K562 (cell line): ENCODE measurements at regions not wholly inside any gene's neighbourhood (a gene's known extent, or its start where the extent isn't known, plus 50 kb on each side); places are given as distances from the start of the nearest gene placed in this dataset.
A peak's percentile ranks its signal among the peaks of the same experiment; 100 is the strongest.
"Not testable (repeated sequence)": the region's sequence is repeated elsewhere in the genome, so short reads cannot be mapped to it uniquely, and the experiment has no call there.

Experiments used
- ATAC-seq: fragments of 200-7000 bp; cut with Tn5 transposase; 3 replicates; pipeline ENCODE4 v1.9.1; 2020; ENCODE audit warnings: moderate library complexity
- BruUV-seq: library from RNA; stranded (reverse); fragments of 400-500 nt; replicated peaks from 2 replicates; lab custom pipeline; 2021; lab: Mats Ljungman, UMichigan
- CTCF ChIA-PET: fragments of 300-600 bp; formaldehyde crosslinking; extraction: SDS; loops from one replicate; lab custom pipeline; 2021; ENCODE audit warnings: low intra/inter-chr PET ratio; lab: Yijun Ruan, JAX
- POLR2A ChIA-PET: fragments of 300-600, 350-650 bp; sonication (Branson Sonifier 250); formaldehyde crosslinking; extraction: SDS; loops from one replicate; lab custom pipeline; 2021; ENCODE audit warnings: antibody characterized with exemption, inconsistent platforms; lab: Yijun Ruan, JAX
- DNase-seq, 4 experiments: peaks; one replicate each; pipeline versions ENCODE4 v3.0.0 to v3.0.0-alpha.2; 2011 to 2018; ENCODE audit warnings: low spot score in 3 of 4, mixed read lengths in 3 of 4; ENCODE audit errors: extremely low read depth in 1 of 4
- FAIRE-seq: peaks from 2 replicates; lab custom pipeline; 2011; peaks lifted over from hg19 to GRCh38; lab: Jason Lieb, UNC
- H2AFZ ChIP-seq: 2 replicates; pipeline ENCODE4 v1.6.0; 2011; ENCODE audit warnings: low read depth, low read length, control low read depth, inconsistent platforms
- H3K27ac ChIP-seq: fragments of 200-600 bp; 3 replicates; pipeline ENCODE4 v1.8.0; 2011; ENCODE audit warnings: low read depth, mild to moderate bottlenecking, control low read depth, inconsistent platforms, low read length, moderate library complexity, mixed read lengths; ENCODE audit errors: extremely low read depth
- H3K27me3 ChIP-seq, 2 experiments: fragments of 300-600 bp in 1 of 2; 2 replicates in 1 of 2; 3 replicates in 1 of 2; pipeline versions ENCODE4 v1.6.0 to v1.8.0; 2011; ENCODE audit warnings: inconsistent platforms in 2 of 2, low read length in 2 of 2, mild to moderate bottlenecking in 1 of 2, mixed read lengths in 1 of 2, moderate library complexity in 1 of 2; ENCODE audit not compliant: control insufficient read depth in 2 of 2, insufficient read depth in 2 of 2
- H3K36me3 ChIP-seq: fragments of 300-600 bp; 3 replicates; pipeline ENCODE4 v1.8.0; 2011; ENCODE audit warnings: mild to moderate bottlenecking, low read length, inconsistent platforms; ENCODE audit not compliant: control insufficient read depth, insufficient read depth
- H3K4me1 ChIP-seq, 2 experiments: fragments of 200-600 bp in 1 of 2; replicated peaks in 1 of 2; 2 replicates in 1 of 2; 3 replicates in 1 of 2; pipeline versions ENCODE4 v1.5.1 to v1.8.0; 2011; ENCODE audit warnings: inconsistent platforms in 2 of 2, low read length in 2 of 2, mild to moderate bottlenecking in 1 of 2, mixed read lengths in 1 of 2, moderate library complexity in 1 of 2; ENCODE audit not compliant: control insufficient read depth in 2 of 2, insufficient read depth in 2 of 2
- H3K4me2 ChIP-seq: 2 replicates; pipeline ENCODE4 v1.6.1; 2011; ENCODE audit warnings: low read length, control low read depth, inconsistent platforms, mixed read lengths; ENCODE audit not compliant: insufficient read depth
- H3K4me3 ChIP-seq: fragments of 200-600 bp; sonication (generic), shearing (Covaris generic); 2 replicates; pipeline ENCODE4 v1.5.1; 2016; ENCODE audit warnings: control low read depth, inconsistent platforms
- H3K79me2 ChIP-seq: fragments of 200-600 bp; 3 replicates; pipeline ENCODE4 v1.8.0; 2011; ENCODE audit warnings: low read length, inconsistent platforms; ENCODE audit not compliant: control insufficient read depth, insufficient read depth
- H3K9ac ChIP-seq, 2 experiments: 2 replicates each; pipeline versions ENCODE4 v1.6.0 to v1.6.1; 2011; ENCODE audit warnings: low read depth in 2 of 2, low read length in 2 of 2, control low read depth in 1 of 2, inconsistent platforms in 1 of 2, mild to moderate bottlenecking in 1 of 2, mixed read lengths in 1 of 2; ENCODE audit not compliant: insufficient read depth in 1 of 2
- H3K9me1 ChIP-seq: one replicate; pipeline ENCODE4 v1.6.0; 2011; ENCODE audit warnings: inconsistent platforms, mild to moderate bottlenecking, low read length, moderate library complexity; ENCODE audit not compliant: control insufficient read depth, insufficient read depth
- H3K9me3 ChIP-seq: replicated peaks from 2 replicates; pipeline ENCODE4 v1.5.1; 2011; ENCODE audit warnings: low read depth, low read length, inconsistent platforms; ENCODE audit not compliant: control insufficient read depth, insufficient read depth
- H4K20me1 ChIP-seq: replicated peaks from 2 replicates; pipeline ENCODE4 v1.6.1; 2011; ENCODE audit warnings: low read length, inconsistent platforms, mixed read lengths; ENCODE audit not compliant: control insufficient read depth, insufficient read depth
- C11orf30 ChIP-seq: fragments of 450-650 bp; IDR thresholded peaks from 2 replicates; pipeline ENCODE4 v1.6.1; 2016; ENCODE audit warnings: low read depth, mild to moderate bottlenecking
- EHMT2 ChIP-seq: fragments of 450-650 bp; IDR thresholded peaks from 2 replicates; pipeline ENCODE4 v1.6.1; 2018; ENCODE audit warnings: antibody characterized with exemption
- FOXJ3 ChIP-seq: sonication (generic); formaldehyde crosslinking; IDR thresholded peaks from 2 replicates; pipeline ENCODE4 v1.4.0; 2020; ENCODE audit warnings: mild to moderate bottlenecking, missing genetic modification reagents
- MAFF ChIP-seq: IDR thresholded peaks from 2 replicates; pipeline ENCODE4 v1.6.1; 2012; ENCODE audit warnings: low read length, improper control_type of control experiment
- MAFK ChIP-seq: IDR thresholded peaks from 2 replicates; pipeline ENCODE4 v1.6.1; 2011; ENCODE audit warnings: low read length, improper control_type of control experiment
- ZNF316 ChIP-seq: fragments of 450-650 bp; IDR thresholded peaks from 2 replicates; pipeline ENCODE4 v1.6.1; 2016
- WGBS: fragments of 100-300 bp; shearing (Covaris generic); methylation state at CpG from one replicate; pipeline ENCODE4 v1.1.6; 2016; ENCODE audit warnings: low coverage, mixed read lengths; ENCODE audit not compliant: insufficient coverage; ENCODE audit errors: missing lambda C conversion rate; 5-methylcytosine and 5-hydroxymethylcytosine counted together
- in situ Hi-C: fragments of 300-500 bp; cut with MboI; formaldehyde crosslinking; loops from 4 replicates; pipeline ENCODE4 v1.15.0; 2018; ENCODE audit warnings: inconsistent platforms, mixed read lengths
- intact Hi-C: fragments of 100-400 bp; cut with micrococcal nuclease; formaldehyde crosslinking; loops from 2 replicates; pipeline ENCODE4 v1.14.2; 2022

GRCh38 chr7:12017046-12017445 lies 185.0 kb upstream of the THSD7A start:
- no TSS peak for BruUV-seq
- 0% methylated on average over 1 of the region's 1 CpG for WGBS
- intact Hi-C loops (no loop called here), in situ Hi-C loops (no loop called here)
- Histone ChIP-seq H3K4me2 (no peak overlapping the region), H3K9ac (no peak overlapping the region), H4K20me1 (no peaks in the 10 kb centered on the region), H2AFZ (no peak overlapping the region), H3K9me1 (no peaks in the 10 kb centered on the region), H3K4me1 (no peaks in the 10 kb centered on the region), H3K27me3 (no peaks in the 10 kb centered on the region), H3K9me3 (no peaks in the 10 kb centered on the region), H3K27ac (no peak overlapping the region), H3K36me3 (no peaks in the 10 kb centered on the region), H3K4me3 (no peak overlapping the region), H3K79me2 (no peaks in the 10 kb centered on the region)
- POLR2A ChIA-PET = no interaction called here
- TF ChIP-seq ZNF316 = peak; percentile 60; the same call in 1 of the 2 replicates
- no peak for TF ChIP-seq FOXJ3 (CRISPR knock-in tag)
- no peak for TF ChIP-seq EHMT2
- peak; percentile 29; the same call in 1 of the 2 replicates for TF ChIP-seq C11orf30
- peak; percentile 37; the same call in 1 of the 2 replicates for TF ChIP-seq MAFK
- TF ChIP-seq MAFF = peak; percentile 46; the same call in 1 of the 2 replicates
- CTCF ChIA-PET = no interaction called here
- ATAC-seq = no peak
- no peak for FAIRE-seq
- no peak for DNase-seq

DNA sequence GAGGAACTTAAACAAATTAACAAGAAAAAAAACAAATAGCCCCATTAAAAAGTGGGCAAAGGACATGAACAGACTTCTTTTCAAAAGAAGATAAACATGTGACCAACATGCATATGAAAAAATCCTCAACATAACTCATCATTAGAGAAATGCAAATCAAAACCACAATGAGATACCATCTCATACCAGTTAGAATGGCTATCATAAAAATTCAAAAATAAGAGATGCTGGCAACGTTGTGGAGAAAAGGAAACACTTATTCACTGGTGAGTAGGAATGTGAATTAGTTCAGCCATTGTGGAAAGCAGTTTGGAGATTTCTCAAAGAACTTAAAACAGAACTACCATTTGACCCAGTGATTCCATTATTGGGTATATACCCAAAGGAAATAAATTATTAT lies 189.1 kb upstream of the TMEM106B start:
- ATAC-seq, H3K4me1 ChIP-seq, H4K20me1 ChIP-seq, H3K9me3 ChIP-seq, H3K9me1 ChIP-seq, CTCF ChIA-PET, FAIRE-seq, H2AFZ ChIP-seq, H3K79me2 ChIP-seq, H3K27me3 ChIP-seq, intact Hi-C loops, DNase-seq, in situ Hi-C loops, H3K4me3 ChIP-seq, H3K4me2 ChIP-seq, H3K27ac ChIP-seq, H3K36me3 ChIP-seq, BruUV-seq, POLR2A ChIA-PET, H3K9ac ChIP-seq: not testable (repeated sequence)
- WGBS = 0% methylated on average over 1 of the region's 1 CpG
